ENCODE measurements at regions not wholly inside any gene's neighbourhood (a gene's known extent, or its start where the extent isn't known, plus 50 kb on each side); places are given as distances from the start of the nearest gene placed in this dataset.

DNA sequence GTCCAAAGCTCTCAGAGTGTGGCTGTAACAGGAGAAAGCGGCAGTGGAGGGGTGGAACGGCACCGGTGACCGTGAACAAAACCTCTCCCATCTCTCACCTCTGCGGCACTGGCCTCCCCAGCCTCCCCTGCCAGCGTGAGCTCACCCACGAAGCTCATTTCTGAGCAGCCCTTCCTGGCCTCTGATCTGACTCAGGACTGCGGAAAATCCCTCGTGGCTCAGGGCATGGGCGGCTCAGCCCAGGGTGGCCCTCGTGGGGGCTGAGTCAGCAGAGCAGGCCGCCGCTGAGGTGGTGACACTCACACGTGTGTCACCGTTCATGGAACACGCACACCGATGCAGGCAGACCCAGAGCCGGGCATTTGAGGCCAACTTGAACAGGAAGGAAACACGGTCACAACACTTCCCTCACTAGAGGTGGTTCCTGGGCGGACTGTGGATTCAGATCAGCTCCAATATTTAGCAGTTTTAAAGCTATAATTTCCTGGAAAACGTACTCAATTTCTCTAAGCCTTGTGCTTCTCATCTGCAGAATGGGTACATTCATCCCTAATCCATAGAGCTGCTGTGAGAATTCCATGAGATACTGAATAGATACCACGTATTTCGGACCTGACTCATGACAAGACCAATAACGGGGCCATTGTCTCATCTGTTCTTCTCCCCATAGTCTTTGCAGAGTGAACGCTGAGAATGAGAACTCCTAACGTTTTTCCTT, 115.0 kb upstream of the TMPRSS2 start:
- TF ChIP-seq TAF1 (IDR thresholded peaks at IDR 0.05; ENCODE audit: low read depth, low read length), result no peak
- TF ChIP-seq POLR2A (IDR thresholded peaks at IDR 0.05; ENCODE audit: low read depth, low read length), result no peak
- TF ChIP-seq POLR2AphosphoS5 (IDR thresholded peaks at IDR 0.05; ENCODE audit: low read depth, low read length), result no peak
- TF ChIP-seq SPI1 (IDR thresholded peaks at IDR 0.05; ENCODE audit: low read depth, low read length), result no peak

Data from GM12891 (cell line).